ENCODE measurements at regions not wholly inside any gene's neighbourhood (a gene's known extent, or its start where the extent isn't known, plus 50 kb on each side); places are given as distances from the start of the nearest gene placed in this dataset.

GRCh38 chr1:219444474-219444873, 168.4 kb downstream of the ZC3H11B start:
- Mint-ChIP-seq H3K4me3 (no peak overlapping the region), H3K27ac (no peak overlapping the region), H3K9me3 (no peaks in the 10 kb centered on the region), H3K36me3 (ENCODE audit: low read depth) (no peaks in the 10 kb centered on the region), H3K27me3 (ENCODE audit: insufficient read depth) (no peaks in the 10 kb centered on the region), H3K4me1 (no peaks in the 10 kb centered on the region)
- Histone ChIP-seq H3K27ac (ENCODE audit: low read depth, low read length) (no peak overlapping the region), H3K36me3 (ENCODE audit: control insufficient read depth, insufficient read depth, low read length) (no peaks in the 10 kb centered on the region), H3K9me3 (ENCODE audit: control insufficient read depth, low read length) (no peaks in the 10 kb centered on the region), H3K4me3 (ENCODE audit: low read length) (no peak overlapping the region), H3K4me1 (ENCODE audit: control insufficient read depth, insufficient read depth, low read length) (no peaks in the 10 kb centered on the region), H3K9ac (ENCODE audit: extremely low read depth, low read length, poor library complexity, severe bottlenecking) (no peak overlapping the region), H3K27me3 (ENCODE audit: control insufficient read depth, insufficient read depth, low read length, poor library complexity, severe bottlenecking) (no peaks in the 10 kb centered on the region)
- 90% methylated on average over 2 to 4 of the region's 4 CpGs for WGBS, 2 experiments (ENCODE audit: insufficient coverage in 1 of 2, insufficient read length in 1 of 2)
- no peak for TF ChIP-seq CTCF (conservative IDR thresholded peaks at IDR 0.05)
- DNase-seq = no peak

- TF ChIP-seq CTCF (conservative IDR thresholded peaks at IDR 0.05) = no peak
- H3K4me1 Mint-ChIP-seq = no peaks in the 10 kb centered on the region
- H3K27me3 Mint-ChIP-seq (ENCODE audit: insufficient read depth) = no peaks in the 10 kb centered on the region
- WGBS, 2 experiments (ENCODE audit: insufficient coverage in 1 of 2, insufficient read length in 1 of 2) = 93% methylated on average over 2 of the region's 2 CpGs; no CpG with 5 or more reads in 1 of the 2 experiments
- H3K4me3 ChIP-seq (ENCODE audit: low read length) = no peak overlapping the region
- H3K27ac Mint-ChIP-seq = no peak overlapping the region
- no peak overlapping the region for H3K4me3 Mint-ChIP-seq
- no peak overlapping the region for H3K9ac ChIP-seq (ENCODE audit: extremely low read depth, low read length, poor library complexity, severe bottlenecking)
- H3K9me3 Mint-ChIP-seq = no peaks in the 10 kb centered on the region
- no peaks in the 10 kb centered on the region for H3K9me3 ChIP-seq (ENCODE audit: control insufficient read depth, low read length)
- no peak for DNase-seq
- H3K36me3 Mint-ChIP-seq (ENCODE audit: low read depth) = no peaks in the 10 kb centered on the region
- no peaks in the 10 kb centered on the region for H3K27me3 ChIP-seq (ENCODE audit: control insufficient read depth, insufficient read depth, low read length, poor library complexity, severe bottlenecking)
- no peaks in the 10 kb centered on the region for H3K4me1 ChIP-seq (ENCODE audit: control insufficient read depth, insufficient read depth, low read length)
- H3K36me3 ChIP-seq (ENCODE audit: control insufficient read depth, insufficient read depth, low read length) = no peaks in the 10 kb centered on the region
- no peak overlapping the region for H3K27ac ChIP-seq (ENCODE audit: low read depth, low read length)
Measured at GRCh38 chr1:219443763-219444162, 169.1 kb downstream of the ZC3H11B start.

GRCh38 chr1:219442611-219443061, 170.3 kb downstream of the ZC3H11B start:
- no peak overlapping the region for H3K27ac Mint-ChIP-seq
- Histone ChIP-seq H3K9me3 (ENCODE audit: control insufficient read depth, low read length) (no peaks in the 10 kb centered on the region), H3K36me3 (ENCODE audit: control insufficient read depth, insufficient read depth, low read length) (no peaks in the 10 kb centered on the region), H3K27me3 (ENCODE audit: control insufficient read depth, insufficient read depth, low read length, poor library complexity, severe bottlenecking) (no peaks in the 10 kb centered on the region), H3K4me3 (ENCODE audit: low read length) (no peak overlapping the region), H3K9ac (ENCODE audit: extremely low read depth, low read length, poor library complexity, severe bottlenecking) (no peak overlapping the region), H3K27ac (ENCODE audit: low read depth, low read length) (no peak overlapping the region), H3K4me1 (ENCODE audit: control insufficient read depth, insufficient read depth, low read length) (no peaks in the 10 kb centered on the region)
- H3K4me1 Mint-ChIP-seq = no peaks in the 10 kb centered on the region
- no peak for DNase-seq
- H3K27me3 Mint-ChIP-seq (ENCODE audit: insufficient read depth) = no peaks in the 10 kb centered on the region
- WGBS, 2 experiments (ENCODE audit: insufficient coverage in 1 of 2, insufficient read length in 1 of 2) = 88 to 90% methylated on average over 1 to 4 of the region's 4 CpGs
- no peak overlapping the region for H3K4me3 Mint-ChIP-seq
- no peaks in the 10 kb centered on the region for H3K9me3 Mint-ChIP-seq
- TF ChIP-seq CTCF (conservative IDR thresholded peaks at IDR 0.05) = no peak
- H3K36me3 Mint-ChIP-seq (ENCODE audit: low read depth) = no peaks in the 10 kb centered on the region
